ENCODE measurements at regions not wholly inside any gene's neighbourhood (a gene's known extent, or its start where the extent isn't known, plus 50 kb on each side); places are given as distances from the start of the nearest gene placed in this dataset.

DNA sequence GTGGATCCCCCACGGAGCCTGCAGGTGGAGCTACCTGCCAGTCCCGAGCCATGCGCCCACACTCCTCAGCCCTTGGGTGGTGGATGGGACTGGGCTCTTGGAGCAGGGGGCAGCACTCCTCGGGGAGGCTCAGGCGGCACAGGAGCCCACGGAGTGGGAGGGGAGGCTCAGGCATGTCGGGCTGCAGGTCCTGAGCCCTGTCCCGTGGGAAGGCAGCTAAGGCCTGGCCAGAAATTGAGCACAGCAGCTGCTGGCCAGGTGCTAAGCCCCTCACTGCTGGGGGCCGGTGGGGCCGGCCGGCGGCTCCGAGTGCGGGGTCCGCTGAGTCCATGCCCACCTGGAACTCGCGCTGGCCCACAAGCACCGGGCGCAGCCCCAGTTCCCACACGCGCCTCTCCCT lies 91.7 kb upstream of the ACVR1 start:
- TF ChIP-seq EZH2 (IDR thresholded peaks at IDR 0.05; ENCODE audit: low read length, unreplicated experiment), result no peak
- TF ChIP-seq, protein P1, sequence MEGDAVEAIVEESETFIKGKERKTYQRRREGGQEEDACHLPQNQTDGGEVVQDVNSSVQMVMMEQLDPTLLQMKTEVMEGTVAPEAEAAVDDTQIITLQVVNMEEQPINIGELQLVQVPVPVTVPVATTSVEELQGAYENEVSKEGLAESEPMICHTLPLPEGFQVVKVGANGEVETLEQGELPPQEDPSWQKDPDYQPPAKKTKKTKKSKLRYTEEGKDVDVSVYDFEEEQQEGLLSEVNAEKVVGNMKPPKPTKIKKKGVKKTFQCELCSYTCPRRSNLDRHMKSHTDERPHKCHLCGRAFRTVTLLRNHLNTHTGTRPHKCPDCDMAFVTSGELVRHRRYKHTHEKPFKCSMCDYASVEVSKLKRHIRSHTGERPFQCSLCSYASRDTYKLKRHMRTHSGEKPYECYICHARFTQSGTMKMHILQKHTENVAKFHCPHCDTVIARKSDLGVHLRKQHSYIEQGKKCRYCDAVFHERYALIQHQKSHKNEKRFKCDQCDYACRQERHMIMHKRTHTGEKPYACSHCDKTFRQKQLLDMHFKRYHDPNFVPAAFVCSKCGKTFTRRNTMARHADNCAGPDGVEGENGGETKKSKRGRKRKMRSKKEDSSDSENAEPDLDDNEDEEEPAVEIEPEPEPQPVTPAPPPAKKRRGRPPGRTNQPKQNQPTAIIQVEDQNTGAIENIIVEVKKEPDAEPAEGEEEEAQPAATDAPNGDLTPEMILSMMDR (conservative IDR thresholded peaks at IDR 0.05; ENCODE audit: low read depth, low read length), result no peak
- no peak for TF ChIP-seq EZH2phosphoT487 (IDR thresholded peaks at IDR 0.05; ENCODE audit: borderline replicate concordance, low read length)
- H3K4me2 ChIP-seq (ENCODE audit: low read length), result no peak overlapping the region
- no peak for ATAC-seq
- no peaks in the 10 kb centered on the region for H3K27me3 ChIP-seq (ENCODE audit: low read length)
- H3K9me2 ChIP-seq (replicated peaks; ENCODE audit: low read length), result no peaks in the 10 kb centered on the region
- no peaks in the 10 kb centered on the region for H3K79me2 ChIP-seq (ENCODE audit: low read length)
- POLR2A ChIA-PET (ENCODE audit: unreplicated experiment), result no interaction called here
- H3K9me3 ChIP-seq (ENCODE audit: low read length), result no peaks in the 10 kb centered on the region
- H3K4me3 ChIP-seq (ENCODE audit: low read length), result no peak overlapping the region
- H3F3A ChIP-seq (ENCODE audit: low read length, unreplicated experiment), result no peaks in the 10 kb centered on the region
- CTCF ChIA-PET, result no interaction called here
- intact Hi-C loops (cut with micrococcal nuclease), result no loop called here
- H4K20me1 ChIP-seq (ENCODE audit: low read length), result no peaks in the 10 kb centered on the region
- H3K9ac ChIP-seq (ENCODE audit: low read length), result no peak overlapping the region
- DNase-seq, result no peak
- H2AFZ ChIP-seq (ENCODE audit: low read length), result no peak overlapping the region
- H3K27ac ChIP-seq (ENCODE audit: low read length), result no peak overlapping the region
- H3K4me1 ChIP-seq (ENCODE audit: insufficient read depth, low read length), result peaks cover 12% of the 10 kb centered on the region
- BruUV-seq (replicated peaks), result no TSS peak
- no peaks in the 10 kb centered on the region for H3K36me3 ChIP-seq (ENCODE audit: low read depth, low read length)

DNA sequence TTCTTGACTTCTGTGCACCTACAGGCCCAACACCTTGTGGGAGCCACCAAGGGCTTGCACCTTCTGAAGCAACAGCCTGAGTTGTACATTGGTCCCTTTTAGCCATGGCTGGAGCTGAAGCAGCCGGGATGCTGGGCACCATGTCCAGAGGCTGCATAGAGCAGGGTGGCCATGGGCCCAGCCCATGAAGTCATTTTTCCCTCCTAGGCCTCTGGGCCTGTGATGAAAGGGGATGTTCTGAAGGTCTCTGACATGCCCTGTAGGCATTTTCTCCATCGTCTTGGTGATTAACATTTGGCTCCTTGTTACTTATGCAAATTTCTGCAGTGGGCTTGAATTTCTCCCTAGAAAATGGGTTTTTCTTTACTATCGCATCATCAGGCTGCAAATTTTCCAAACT lies 83.1 kb upstream of the ACVR1 start:
- H3K4me3 ChIP-seq (ENCODE audit: low read length), result no peak overlapping the region
- H4K20me1 ChIP-seq (ENCODE audit: low read length), result no peaks in the 10 kb centered on the region
- CTCF ChIA-PET, result no interaction called here
- no peaks in the 10 kb centered on the region for H3K9me2 ChIP-seq (replicated peaks; ENCODE audit: low read length)
- DNase-seq (no peak), ATAC-seq (no peak)
- no peak overlapping the region for H3K27ac ChIP-seq (ENCODE audit: low read length)
- H2AFZ ChIP-seq (ENCODE audit: low read length), result no peak overlapping the region
- H3K4me1 ChIP-seq (ENCODE audit: insufficient read depth, low read length), result no peaks in the 10 kb centered on the region
- no peaks in the 10 kb centered on the region for H3K79me2 ChIP-seq (ENCODE audit: low read length)
- no peak overlapping the region for H3K4me2 ChIP-seq (ENCODE audit: low read length)
- POLR2A ChIA-PET (ENCODE audit: unreplicated experiment), result no interaction called here
- TF ChIP-seq EZH2phosphoT487 (IDR thresholded peaks at IDR 0.05; ENCODE audit: borderline replicate concordance, low read length), result no peak
- no peak for TF ChIP-seq EZH2 (IDR thresholded peaks at IDR 0.05; ENCODE audit: low read length, unreplicated experiment)
- TF ChIP-seq, protein P1 (conservative IDR thresholded peaks at IDR 0.05; ENCODE audit: low read depth, low read length), result no peak
- intact Hi-C loops (cut with micrococcal nuclease), result no loop called here
- H3K9ac ChIP-seq (ENCODE audit: low read length), result no peak overlapping the region
- no TSS peak for BruUV-seq (replicated peaks)
- H3K9me3 ChIP-seq (ENCODE audit: low read length), result peaks cover 11% of the 10 kb centered on the region; the same call in 1 of the 2 replicates
- H3K27me3 ChIP-seq (ENCODE audit: low read length), result no peaks in the 10 kb centered on the region
- H3F3A ChIP-seq (ENCODE audit: low read length, unreplicated experiment), result no peaks in the 10 kb centered on the region
- no peaks in the 10 kb centered on the region for H3K36me3 ChIP-seq (ENCODE audit: low read depth, low read length)

DNA sequence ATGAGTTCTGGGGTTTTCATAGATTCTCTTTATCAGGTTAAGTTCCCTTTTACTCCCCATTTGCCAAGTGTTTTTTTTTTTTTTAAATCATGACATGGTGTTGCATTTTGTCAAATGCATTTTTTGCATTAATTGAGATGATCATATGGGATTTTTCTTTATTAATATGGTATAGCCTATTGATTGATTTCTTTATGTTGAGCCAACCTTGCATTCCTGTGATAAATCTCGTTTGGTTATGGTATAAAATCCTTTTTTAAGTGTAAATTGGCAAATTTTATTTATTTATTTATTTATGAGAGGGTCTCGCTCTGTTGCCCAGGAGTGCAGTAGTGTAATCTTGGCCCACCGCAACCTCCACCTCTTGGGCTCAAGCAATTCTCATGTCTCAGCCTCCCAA lies 81.5 kb upstream of the ACVR1 start:
- Histone ChIP-seq H3K4me3 (ENCODE audit: low read length) (no peak overlapping the region), H4K20me1 (ENCODE audit: low read length) (no peaks in the 10 kb centered on the region), H3K4me1 (ENCODE audit: insufficient read depth, low read length) (no peaks in the 10 kb centered on the region), H3K9me2 (replicated peaks; ENCODE audit: low read length) (no peaks in the 10 kb centered on the region), H3K36me3 (ENCODE audit: low read depth, low read length) (no peaks in the 10 kb centered on the region), H3K9ac (ENCODE audit: low read length) (no peak overlapping the region), H3K27ac (ENCODE audit: low read length) (no peak overlapping the region), H3K79me2 (ENCODE audit: low read length) (no peaks in the 10 kb centered on the region), H2AFZ (ENCODE audit: low read length) (no peak overlapping the region), H3K4me2 (ENCODE audit: low read length) (no peak overlapping the region), H3F3A (ENCODE audit: low read length, unreplicated experiment) (no peaks in the 10 kb centered on the region), H3K9me3 (ENCODE audit: low read length) (peaks cover 11% of the 10 kb centered on the region; the same call in 1 of the 2 replicates), H3K27me3 (ENCODE audit: low read length) (no peaks in the 10 kb centered on the region)
- DNase-seq, result no peak
- BruUV-seq (replicated peaks), result no TSS peak
- intact Hi-C loops (cut with micrococcal nuclease), result no loop called here
- ChIA-PET CTCF (no interaction called here), POLR2A (ENCODE audit: unreplicated experiment) (no interaction called here)
- no peak for TF ChIP-seq EZH2 (IDR thresholded peaks at IDR 0.05; ENCODE audit: low read length, unreplicated experiment)
- TF ChIP-seq, protein P1 (conservative IDR thresholded peaks at IDR 0.05; ENCODE audit: low read depth, low read length), result no peak
- TF ChIP-seq EZH2phosphoT487 (IDR thresholded peaks at IDR 0.05; ENCODE audit: borderline replicate concordance, low read length), result no peak
- no peak for ATAC-seq

Data from PC-3 (cell line).